NT2/D1 (cell line): ENCODE measurements at regions not wholly inside any gene's neighbourhood (a gene's known extent, or its start where the extent isn't known, plus 50 kb on each side); places are given as distances from the start of the nearest gene placed in this dataset.

Source experiments
- YY1 ChIP-seq: IDR thresholded peaks from 2 replicates; pipeline ENCODE4 v1.6.1; 2011; ENCODE audit not compliant: insufficient read length, insufficient read depth
- ZNF274 ChIP-seq: IDR thresholded peaks from 2 replicates; pipeline ENCODE4 v1.6.1; 2011; ENCODE audit warnings: mild to moderate bottlenecking, low read depth, low read length

DNA sequence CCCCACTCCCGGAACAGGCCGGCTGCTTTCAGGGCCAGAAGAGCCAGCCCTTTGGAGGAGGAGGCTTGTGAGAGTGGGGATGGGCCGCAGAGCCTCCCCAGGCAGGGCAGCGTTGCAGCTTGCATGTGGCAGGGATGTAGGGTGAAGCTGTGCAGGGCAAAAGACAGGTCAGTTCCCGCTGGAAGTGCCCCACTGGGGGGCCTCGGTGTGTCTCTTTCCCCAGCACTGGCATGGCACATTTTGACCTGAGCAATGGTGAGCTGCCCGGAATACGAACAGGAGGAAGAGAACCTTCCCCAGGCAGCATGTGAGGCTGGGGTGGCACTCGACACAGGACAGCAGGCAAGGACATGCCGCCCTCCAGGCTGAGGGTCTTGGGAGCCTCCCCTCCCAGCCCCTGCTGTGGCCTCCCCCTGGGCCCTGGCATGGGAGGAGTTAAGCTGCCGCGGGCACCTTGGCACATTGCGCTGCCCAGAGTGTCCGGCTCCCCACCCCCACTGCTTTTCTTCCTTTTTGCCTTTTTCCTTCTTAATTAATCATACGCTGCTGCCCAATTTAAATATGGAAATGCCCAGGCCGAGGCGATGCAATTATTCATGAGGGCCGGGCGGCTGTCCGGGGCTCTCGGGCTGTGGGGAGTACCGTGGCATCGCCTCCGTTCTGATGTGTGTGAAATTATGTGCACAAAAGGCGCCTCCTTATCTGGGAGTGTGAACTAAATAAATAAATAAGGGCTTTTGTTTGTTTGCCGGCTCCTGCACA lies 76.0 kb upstream of the WNT7B start:
- TF ChIP-seq ZNF274 (no peak), YY1 (no peak)
